ENCODE measurements at regions not wholly inside any gene's neighbourhood (a gene's known extent, or its start where the extent isn't known, plus 50 kb on each side); places are given as distances from the start of the nearest gene placed in this dataset.

- TF ChIP-seq CTCF (IDR thresholded peaks at IDR 0.05) = no peak
- no peak for TF ChIP-seq POLR2A (IDR thresholded peaks at IDR 0.05)
- TF ChIP-seq POLR2AphosphoS5 (IDR thresholded peaks at IDR 0.05) = no peak
- TF ChIP-seq EP300 (IDR thresholded peaks at IDR 0.05) = no peak
Measured at GRCh38 chr14:82528016-82528415, 994.4 kb upstream of the SEL1L start.

Measured in upper lobe of left lung (tissue), 4 donors.